Heart left ventricle (tissue), 13 donors: ENCODE measurements at regions not wholly inside any gene's neighbourhood (a gene's known extent, or its start where the extent isn't known, plus 50 kb on each side); places are given as distances from the start of the nearest gene placed in this dataset.

Experiments used
- POLR2A ChIP-seq, 2 donors: fragments of 450-650 bp; IDR thresholded peaks; one replicate each; pipeline ENCODE4 v1.6.1; 2017; ENCODE audit warnings: antibody characterized with exemption in 2 of 2, mild to moderate bottlenecking in 2 of 2, moderate library complexity in 2 of 2
- TF ChIP-seq, protein P1 (sequence below), 12 donors: fragments of 200-600 bp; sonication (generic) in 4 of 12; IDR thresholded peaks; one replicate each; pipeline versions ENCODE4 v1.5.0 to v1.8.0; 2018 to 2022; ENCODE audit warnings: antibody characterized with exemption in 12 of 12, mild to moderate bottlenecking in 5 of 12
- donor health status: ischemic (EF 13 %, LVEDD 7.1; RV severe dilation, severe dysfunction).
- donor health status: DM: no; HTN: yes; CAD: no.
- donor health status: DM: no; HTN: no; CAD: no.
- donor health status: ischemic (EF 25% LVEDD 6.9; RV normal size, moderate dysfunction).
- donor health status: ischemic (EF 25% LVEDD 5.7; RV mildly dilated, moderate dysfunction).
- donor health status: ischemic (EF 35%, LVEDD 5.7; RV mildly dilated, moderate dysfunction).
- donor health status: nonischemic (EF 11% LVEDD 7.7; RV severe dilation, severe dysfunction).
- donor health status: DM: yes; HTN: yes; CAD: no.
- donor health status: PGD.
- donor health status: ischemic (EF 29% LVEDD 5.4; RV normal size, mild dysfunction).
- donor health status: nonischemic (EF 23%, LVEDD 6.1; RV moderate dilation, normal function).

DNA sequence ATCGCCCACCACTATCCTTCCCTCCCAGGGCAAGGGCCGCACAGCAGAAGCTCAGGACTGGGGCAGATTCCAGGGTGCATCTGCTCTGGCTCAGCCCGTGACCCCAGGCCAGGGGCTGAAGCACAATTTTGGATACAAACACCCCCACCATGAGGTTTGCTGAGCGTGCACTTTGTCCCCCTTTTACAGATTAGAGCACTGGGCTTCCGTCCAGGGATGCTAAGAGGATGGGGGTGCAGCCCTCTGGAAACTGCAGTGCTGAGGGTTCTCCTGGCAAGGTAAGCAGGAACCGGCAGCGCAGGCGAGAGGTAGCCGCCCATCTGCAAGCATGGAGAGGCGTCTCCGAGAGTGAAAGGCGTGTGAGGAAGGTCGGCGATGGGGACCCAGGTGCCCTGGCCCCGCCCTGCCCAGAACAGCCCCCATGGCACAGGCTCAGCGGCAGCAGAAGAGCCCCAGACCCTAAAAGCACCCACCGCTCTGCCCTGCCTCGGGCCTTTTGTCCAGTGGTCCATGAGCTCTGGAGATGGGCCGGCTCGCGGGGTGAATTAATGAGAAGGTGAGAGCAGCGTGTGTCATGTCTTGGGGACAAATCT lies 54.5 kb upstream of the OLFM1 start:
- TF ChIP-seq, protein P1, sequence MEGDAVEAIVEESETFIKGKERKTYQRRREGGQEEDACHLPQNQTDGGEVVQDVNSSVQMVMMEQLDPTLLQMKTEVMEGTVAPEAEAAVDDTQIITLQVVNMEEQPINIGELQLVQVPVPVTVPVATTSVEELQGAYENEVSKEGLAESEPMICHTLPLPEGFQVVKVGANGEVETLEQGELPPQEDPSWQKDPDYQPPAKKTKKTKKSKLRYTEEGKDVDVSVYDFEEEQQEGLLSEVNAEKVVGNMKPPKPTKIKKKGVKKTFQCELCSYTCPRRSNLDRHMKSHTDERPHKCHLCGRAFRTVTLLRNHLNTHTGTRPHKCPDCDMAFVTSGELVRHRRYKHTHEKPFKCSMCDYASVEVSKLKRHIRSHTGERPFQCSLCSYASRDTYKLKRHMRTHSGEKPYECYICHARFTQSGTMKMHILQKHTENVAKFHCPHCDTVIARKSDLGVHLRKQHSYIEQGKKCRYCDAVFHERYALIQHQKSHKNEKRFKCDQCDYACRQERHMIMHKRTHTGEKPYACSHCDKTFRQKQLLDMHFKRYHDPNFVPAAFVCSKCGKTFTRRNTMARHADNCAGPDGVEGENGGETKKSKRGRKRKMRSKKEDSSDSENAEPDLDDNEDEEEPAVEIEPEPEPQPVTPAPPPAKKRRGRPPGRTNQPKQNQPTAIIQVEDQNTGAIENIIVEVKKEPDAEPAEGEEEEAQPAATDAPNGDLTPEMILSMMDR (IDR thresholded peaks at IDR 0.05): no peak
- TF ChIP-seq POLR2A (IDR thresholded peaks at IDR 0.05): no peak
